ENCODE measurements at regions not wholly inside any gene's neighbourhood (a gene's known extent, or its start where the extent isn't known, plus 50 kb on each side); places are given as distances from the start of the nearest gene placed in this dataset.

DNA sequence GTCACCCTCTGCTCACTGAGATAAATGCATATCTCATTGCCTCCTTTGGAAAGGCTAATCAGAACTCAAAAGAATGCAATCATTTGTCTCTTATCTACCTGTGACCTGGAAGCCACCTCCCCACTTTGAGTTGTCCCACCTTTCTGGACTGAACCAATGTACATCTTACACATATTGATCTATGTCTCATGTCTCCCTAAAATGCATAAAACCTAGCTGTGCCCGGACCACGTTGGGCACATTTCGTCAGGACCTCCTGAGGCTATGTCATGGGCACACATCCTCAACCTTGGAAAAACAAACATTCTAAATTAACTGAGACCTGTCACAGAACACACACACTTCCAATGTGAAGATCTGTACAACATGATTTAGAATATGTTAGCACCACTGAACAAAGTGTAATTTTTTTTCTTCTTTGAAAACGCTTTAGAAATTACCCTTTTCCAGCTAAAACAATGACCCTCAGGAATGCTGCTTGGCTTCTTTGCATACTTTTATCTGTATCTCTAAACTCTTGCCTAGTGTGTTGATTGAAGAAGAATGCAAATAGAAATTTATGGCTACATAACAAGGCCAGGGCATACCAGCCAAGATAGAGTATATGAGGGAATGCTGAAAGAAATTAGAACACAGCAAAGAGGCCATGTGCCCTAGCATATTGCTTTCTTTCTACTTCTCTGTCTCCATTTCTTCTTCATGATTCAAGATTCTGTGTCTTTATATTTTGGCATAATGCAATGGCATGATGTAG, 84.6 kb upstream of the DST start:
- Histone ChIP-seq H3K79me2 (ENCODE audit: control insufficient read depth, low read length) (no peaks in the 10 kb centered on the region), H4K20me1 (ENCODE audit: control insufficient read depth, insufficient read depth, low read depth, low read length) (no peaks in the 10 kb centered on the region), H3K9me2 (replicated peaks; ENCODE audit: control insufficient read depth, low read length) (no peaks in the 10 kb centered on the region), H3K27me3 (ENCODE audit: control insufficient read depth, low read length) (no peaks in the 10 kb centered on the region), H3K9me3 (ENCODE audit: control insufficient read depth, insufficient read depth, low read length) (no peaks in the 10 kb centered on the region), H3F3A (ENCODE audit: control insufficient read depth, insufficient read depth) (no peaks in the 10 kb centered on the region), H3K36me3 (ENCODE audit: control insufficient read depth, low read length) (no peaks in the 10 kb centered on the region), H3K27ac (ENCODE audit: low read depth, low read length) (no peak overlapping the region), H3K4me3 (ENCODE audit: low read length) (no peak overlapping the region), H3K4me1 (ENCODE audit: control insufficient read depth, low read length) (no peaks in the 10 kb centered on the region), H3K4me2 (ENCODE audit: low read length) (no peak overlapping the region)
- TF ChIP-seq, protein P1, sequence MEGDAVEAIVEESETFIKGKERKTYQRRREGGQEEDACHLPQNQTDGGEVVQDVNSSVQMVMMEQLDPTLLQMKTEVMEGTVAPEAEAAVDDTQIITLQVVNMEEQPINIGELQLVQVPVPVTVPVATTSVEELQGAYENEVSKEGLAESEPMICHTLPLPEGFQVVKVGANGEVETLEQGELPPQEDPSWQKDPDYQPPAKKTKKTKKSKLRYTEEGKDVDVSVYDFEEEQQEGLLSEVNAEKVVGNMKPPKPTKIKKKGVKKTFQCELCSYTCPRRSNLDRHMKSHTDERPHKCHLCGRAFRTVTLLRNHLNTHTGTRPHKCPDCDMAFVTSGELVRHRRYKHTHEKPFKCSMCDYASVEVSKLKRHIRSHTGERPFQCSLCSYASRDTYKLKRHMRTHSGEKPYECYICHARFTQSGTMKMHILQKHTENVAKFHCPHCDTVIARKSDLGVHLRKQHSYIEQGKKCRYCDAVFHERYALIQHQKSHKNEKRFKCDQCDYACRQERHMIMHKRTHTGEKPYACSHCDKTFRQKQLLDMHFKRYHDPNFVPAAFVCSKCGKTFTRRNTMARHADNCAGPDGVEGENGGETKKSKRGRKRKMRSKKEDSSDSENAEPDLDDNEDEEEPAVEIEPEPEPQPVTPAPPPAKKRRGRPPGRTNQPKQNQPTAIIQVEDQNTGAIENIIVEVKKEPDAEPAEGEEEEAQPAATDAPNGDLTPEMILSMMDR (IDR thresholded peaks at IDR 0.05; ENCODE audit: low read depth, low read length, poor library complexity, severe bottlenecking), result no peak
- TF ChIP-seq EZH2phosphoT487 (IDR thresholded peaks at IDR 0.05; ENCODE audit: borderline replicate concordance, low read length), result no peak

DNA sequence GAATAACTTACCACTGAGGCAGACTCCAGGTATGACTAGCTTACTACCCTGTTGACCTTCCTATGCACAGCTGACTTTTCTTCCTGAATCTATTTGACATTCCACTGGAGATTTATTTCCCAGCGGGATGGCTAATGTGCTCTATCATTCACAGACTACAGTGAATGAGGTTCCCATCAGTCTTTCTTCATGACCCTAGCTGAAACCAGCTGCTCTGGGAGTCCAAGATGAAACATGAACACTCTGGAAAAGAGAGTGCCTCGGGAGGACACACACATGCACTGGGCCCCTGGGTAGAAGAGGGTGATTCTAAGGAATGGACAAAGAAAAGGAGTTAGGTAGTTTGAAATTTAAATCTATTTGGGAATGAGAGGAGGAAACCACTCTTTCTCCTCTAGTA, 82.6 kb upstream of the DST start:
- H3K9me3 ChIP-seq (ENCODE audit: control insufficient read depth, insufficient read depth, low read length), result no peaks in the 10 kb centered on the region
- TF ChIP-seq, protein P1 (IDR thresholded peaks at IDR 0.05; ENCODE audit: low read depth, low read length, poor library complexity, severe bottlenecking), result no peak
- TF ChIP-seq EZH2phosphoT487 (IDR thresholded peaks at IDR 0.05; ENCODE audit: borderline replicate concordance, low read length), result no peak
- no peaks in the 10 kb centered on the region for H3K4me1 ChIP-seq (ENCODE audit: control insufficient read depth, low read length)
- H3F3A ChIP-seq (ENCODE audit: control insufficient read depth, insufficient read depth), result no peaks in the 10 kb centered on the region
- no peaks in the 10 kb centered on the region for H3K9me2 ChIP-seq (replicated peaks; ENCODE audit: control insufficient read depth, low read length)
- no peaks in the 10 kb centered on the region for H4K20me1 ChIP-seq (ENCODE audit: control insufficient read depth, insufficient read depth, low read depth, low read length)
- no peak overlapping the region for H3K27ac ChIP-seq (ENCODE audit: low read depth, low read length)
- H3K4me2 ChIP-seq (ENCODE audit: low read length), result no peak overlapping the region
- no peaks in the 10 kb centered on the region for H3K27me3 ChIP-seq (ENCODE audit: control insufficient read depth, low read length)
- H3K4me3 ChIP-seq (ENCODE audit: low read length), result no peak overlapping the region
- H3K36me3 ChIP-seq (ENCODE audit: control insufficient read depth, low read length), result no peaks in the 10 kb centered on the region
- H3K79me2 ChIP-seq (ENCODE audit: control insufficient read depth, low read length), result no peaks in the 10 kb centered on the region

DNA sequence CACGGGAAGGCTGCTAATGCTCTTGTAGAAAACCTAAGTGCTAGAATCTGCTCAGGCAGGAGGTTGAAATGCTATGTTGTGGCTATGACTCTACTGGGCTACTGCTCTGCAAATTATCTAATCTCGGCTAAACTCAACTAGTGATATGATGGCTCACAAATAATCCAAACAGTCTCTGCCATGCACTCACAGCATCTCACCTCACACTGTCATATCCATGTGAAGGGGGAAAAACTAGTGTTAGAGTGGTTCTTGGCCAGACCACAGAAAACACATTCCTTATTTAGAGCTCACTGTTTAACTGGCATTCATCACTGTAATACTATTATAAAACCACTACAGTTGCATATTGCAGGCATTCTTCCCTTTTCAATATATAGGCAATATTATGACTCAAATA, 81.8 kb upstream of the DST start:
- Histone ChIP-seq H3K27me3 (ENCODE audit: control insufficient read depth, low read length) (no peaks in the 10 kb centered on the region), H3K27ac (ENCODE audit: low read depth, low read length) (no peak overlapping the region), H3K79me2 (ENCODE audit: control insufficient read depth, low read length) (no peaks in the 10 kb centered on the region), H3K4me3 (ENCODE audit: low read length) (no peak overlapping the region), H3K36me3 (ENCODE audit: control insufficient read depth, low read length) (no peaks in the 10 kb centered on the region), H3K9me2 (replicated peaks; ENCODE audit: control insufficient read depth, low read length) (no peaks in the 10 kb centered on the region), H3F3A (ENCODE audit: control insufficient read depth, insufficient read depth) (no peaks in the 10 kb centered on the region), H4K20me1 (ENCODE audit: control insufficient read depth, insufficient read depth, low read depth, low read length) (no peaks in the 10 kb centered on the region), H3K9me3 (ENCODE audit: control insufficient read depth, insufficient read depth, low read length) (no peaks in the 10 kb centered on the region), H3K4me2 (ENCODE audit: low read length) (no peak overlapping the region), H3K4me1 (ENCODE audit: control insufficient read depth, low read length) (no peaks in the 10 kb centered on the region)
- TF ChIP-seq, protein P1 (IDR thresholded peaks at IDR 0.05; ENCODE audit: low read depth, low read length, poor library complexity, severe bottlenecking), result no peak
- TF ChIP-seq EZH2phosphoT487 (IDR thresholded peaks at IDR 0.05; ENCODE audit: borderline replicate concordance, low read length), result no peak

All from DOHH2 (cell line).